GM23338 (cell line): ENCODE measurements at regions not wholly inside any gene's neighbourhood (a gene's known extent, or its start where the extent isn't known, plus 50 kb on each side); places are given as distances from the start of the nearest gene placed in this dataset.

Experiments used
- ATAC-seq: fragments of 200-7000 bp; cut with Tn5 transposase; 3 replicates; pipeline ENCODE4 v1.9.1; 2020
- DNase-seq: peaks from one replicate; pipeline ENCODE4 v3.0.0-alpha.2; 2015; ENCODE audit warnings: low spot score
- H2AFZ ChIP-seq: fragments of 200-600 bp; sonication (generic); 2 replicates; pipeline ENCODE4 v1.8.0; 2016; ENCODE audit warnings: antibody characterized with exemption, mild to moderate bottlenecking, moderate library complexity
- H3F3A ChIP-seq: fragments of 200-600 bp; sonication (generic); replicated peaks from 2 replicates; pipeline ENCODE4 v1.8.0; 2017; ENCODE audit warnings: antibody characterized with exemption, mixed run types, low read depth
- H3K27ac ChIP-seq: fragments of 200-600 bp; sonication (generic); 2 replicates; pipeline ENCODE4 v1.6.1; 2016; ENCODE audit warnings: low read depth
- H3K27me3 ChIP-seq: fragments of 200-600 bp; sonication (generic); 2 replicates; pipeline ENCODE4 v1.8.0; 2016; ENCODE audit warnings: mild to moderate bottlenecking, mixed run types, moderate library complexity; ENCODE audit not compliant: insufficient read depth
- H3K36me3 ChIP-seq: fragments of 200-600 bp; sonication (generic); 2 replicates; pipeline ENCODE4 v1.8.0; 2016; ENCODE audit warnings: mild to moderate bottlenecking; ENCODE audit not compliant: insufficient read depth
- H3K4me1 ChIP-seq: fragments of 200-600 bp; sonication (generic); 2 replicates; pipeline ENCODE4 v1.8.0; 2016; ENCODE audit warnings: mild to moderate bottlenecking, moderate library complexity; ENCODE audit not compliant: insufficient read depth
- H3K4me2 ChIP-seq: fragments of 200-600 bp; sonication (generic); 2 replicates; pipeline ENCODE4 v1.7.1; 2017; ENCODE audit warnings: mixed run types
- H3K4me3 ChIP-seq: fragments of 200-600 bp; sonication (generic); 2 replicates; pipeline ENCODE4 v1.6.1; 2016; ENCODE audit warnings: mixed run types
- H3K79me2 ChIP-seq: fragments of 200-600 bp; sonication (generic); replicated peaks from 2 replicates; pipeline ENCODE4 v1.8.0; 2017; ENCODE audit warnings: mild to moderate bottlenecking; ENCODE audit not compliant: insufficient read depth
- H3K9me2 ChIP-seq: fragments of 200-600 bp; sonication (generic); 2 replicates; pipeline ENCODE4 v1.8.0; 2017; ENCODE audit not compliant: insufficient read depth
- H4K20me1 ChIP-seq: fragments of 200-600 bp; sonication (generic); replicated peaks from 2 replicates; pipeline ENCODE4 v1.8.0; 2017; ENCODE audit warnings: mild to moderate bottlenecking; ENCODE audit not compliant: insufficient read depth
- H3K27ac Mint-ChIP-seq: 2 replicates; pipeline ENCODE4 v1.8.0; 2020; ENCODE audit warnings: inconsistent platforms, mild to moderate bottlenecking, moderate library complexity, mixed read lengths
- H3K27me3 Mint-ChIP-seq: 3 replicates; pipeline ENCODE4 v1.8.0; 2022; ENCODE audit warnings: low read depth, mild to moderate bottlenecking, moderate library complexity, mixed read lengths, inconsistent platforms; ENCODE audit not compliant: insufficient read depth, poor library complexity
- H3K36me3 Mint-ChIP-seq: 3 replicates; pipeline ENCODE4 v1.8.0; 2021; ENCODE audit warnings: low read depth, mild to moderate bottlenecking, inconsistent platforms, moderate library complexity, mixed read lengths
- H3K4me1 Mint-ChIP-seq: 3 replicates; pipeline ENCODE4 v1.8.0; 2020; ENCODE audit warnings: mild to moderate bottlenecking, inconsistent platforms, mixed read lengths
- H3K4me3 Mint-ChIP-seq: 3 replicates; pipeline ENCODE4 v1.8.0; 2021; ENCODE audit warnings: moderate library complexity, mild to moderate bottlenecking, inconsistent platforms, mixed read lengths
- H3K9me3 Mint-ChIP-seq: 3 replicates; pipeline ENCODE4 v1.8.0; 2020; ENCODE audit warnings: moderate library complexity, mild to moderate bottlenecking, inconsistent platforms, mixed read lengths
- CREB1 ChIP-seq: fragments of 250-450 bp; sonication (Bioruptor Pico); IDR thresholded peaks from 2 replicates; pipeline ENCODE4 v1.5.0; 2020; ENCODE audit warnings: low read depth, mild to moderate bottlenecking, moderate library complexity
- CTCF ChIP-seq, 2 experiments: fragments of 200-600 bp in 1 of 2; sonication (generic) in 1 of 2; conservative IDR thresholded peaks; 2 replicates each; pipeline versions ENCODE4 v1.5.1 to v1.6.1; 2016 to 2017; ENCODE audit warnings: antibody characterized with exemption in 2 of 2, low read depth in 2 of 2, mild to moderate bottlenecking in 2 of 2, moderate library complexity in 1 of 2
- ETS1 ChIP-seq: IDR thresholded peaks from 2 replicates; pipeline ENCODE4 v1.6.1; 2016; ENCODE audit warnings: antibody characterized with exemption
- EZH2 ChIP-seq: fragments of 200-600 bp; sonication (generic); IDR thresholded peaks from one replicate; pipeline ENCODE4 v1.8.0; 2017; ENCODE audit warnings: antibody characterized with exemption, mild to moderate bottlenecking, low read depth; ENCODE audit not compliant: unreplicated experiment
- EZH2phosphoT487 ChIP-seq: fragments of 200-600 bp; sonication (generic); IDR thresholded peaks from one replicate; pipeline ENCODE4 v1.8.1; 2018; ENCODE audit warnings: antibody characterized with exemption; ENCODE audit not compliant: unreplicated experiment
- JUNB ChIP-seq: IDR thresholded peaks from one replicate; pipeline ENCODE4 v1.6.1; 2016; ENCODE audit warnings: antibody characterized with exemption; ENCODE audit not compliant: unreplicated experiment
- NANOG ChIP-seq: IDR thresholded peaks from 2 replicates; pipeline ENCODE4 v1.6.1; 2016; ENCODE audit warnings: antibody characterized with exemption, borderline replicate concordance
- POLR2AphosphoS5 ChIP-seq: IDR thresholded peaks from 2 replicates; pipeline ENCODE4 v1.6.1; 2016; ENCODE audit warnings: antibody characterized with exemption, low read depth
- REST ChIP-seq: IDR thresholded peaks from one replicate; pipeline ENCODE4 v1.6.1; 2018; ENCODE audit warnings: antibody characterized with exemption; ENCODE audit not compliant: unreplicated experiment
- STAT1 ChIP-seq: IDR thresholded peaks from one replicate; pipeline ENCODE4 v1.6.1; 2016; ENCODE audit warnings: antibody characterized with exemption; ENCODE audit not compliant: unreplicated experiment
- ZNF114 ChIP-seq: fragments of 250-450 bp; sonication (Bioruptor Pico); IDR thresholded peaks from 2 replicates; pipeline ENCODE4 v1.5.0; 2020; ENCODE audit warnings: mild to moderate bottlenecking, moderate library complexity
- ZNF331 ChIP-seq: fragments of 250-450 bp; sonication (Bioruptor Pico); IDR thresholded peaks from 2 replicates; pipeline ENCODE4 v1.5.0; 2020; ENCODE audit warnings: low read depth, mild to moderate bottlenecking, moderate library complexity

DNA sequence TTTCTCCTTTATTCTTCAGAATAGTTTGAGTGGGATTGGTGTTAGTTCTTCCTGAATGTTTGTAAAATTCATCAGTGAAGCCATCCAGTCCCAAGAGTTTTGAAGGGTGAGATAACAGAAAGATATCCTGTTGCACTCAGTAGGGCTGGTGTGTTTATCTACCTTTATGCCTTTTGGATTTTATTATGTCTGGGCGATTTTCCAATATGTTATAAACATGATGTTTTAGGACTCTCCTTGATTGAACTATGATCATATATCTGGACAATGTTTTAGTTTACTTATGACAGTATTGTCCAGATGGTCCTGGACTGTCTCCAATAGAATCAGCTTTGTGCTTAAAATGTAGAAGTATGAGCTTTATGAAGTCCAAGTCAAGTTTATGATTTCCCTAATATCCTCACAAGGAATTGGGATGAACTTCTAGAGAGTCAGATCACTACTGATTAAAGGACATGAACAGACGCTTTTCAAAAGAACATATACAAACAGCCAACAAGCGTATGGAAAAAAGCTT, 77.6 kb upstream of the ITM2A start:
- Mint-ChIP-seq H3K27ac (no peak overlapping the region), H3K4me3 (no peak overlapping the region), H3K36me3 (no peaks in the 10 kb centered on the region), H3K9me3 (no peaks in the 10 kb centered on the region), H3K4me1 (no peaks in the 10 kb centered on the region), H3K27me3 (no peaks in the 10 kb centered on the region)
- Histone ChIP-seq H3K4me2 (no peak overlapping the region), H3K4me3 (no peak overlapping the region), H2AFZ (no peak overlapping the region), H3K27ac (no peak overlapping the region), H3K27me3 (no peaks in the 10 kb centered on the region), H3K36me3 (no peaks in the 10 kb centered on the region), H3K79me2 (no peaks in the 10 kb centered on the region), H4K20me1 (no peaks in the 10 kb centered on the region), H3K9me2 (no peaks in the 10 kb centered on the region), H3F3A (no peaks in the 10 kb centered on the region), H3K4me1 (no peaks in the 10 kb centered on the region)
- TF ChIP-seq EZH2phosphoT487: no peak
- ATAC-seq: no peak
- no peak for DNase-seq

GRCh38 chrX:79443121-79443520, 76.0 kb upstream of the ITM2A start:
- Histone ChIP-seq H4K20me1 (no peaks in the 10 kb centered on the region), H3K27ac (no peak overlapping the region), H3K4me1 (no peaks in the 10 kb centered on the region), H3K9me2 (no peaks in the 10 kb centered on the region), H2AFZ (no peak overlapping the region), H3K36me3 (no peaks in the 10 kb centered on the region), H3K4me2 (no peak overlapping the region), H3K27me3 (no peaks in the 10 kb centered on the region), H3F3A (no peaks in the 10 kb centered on the region), H3K79me2 (no peaks in the 10 kb centered on the region), H3K4me3 (no peak overlapping the region)
- no peak overlapping the region for H3K27ac Mint-ChIP-seq
- H3K4me3 Mint-ChIP-seq: no peak overlapping the region
- no peak for DNase-seq
- ATAC-seq: no peak
- no peaks in the 10 kb centered on the region for H3K4me1 Mint-ChIP-seq
- H3K27me3 Mint-ChIP-seq: no peaks in the 10 kb centered on the region
- H3K9me3 Mint-ChIP-seq: no peaks in the 10 kb centered on the region
- no peaks in the 10 kb centered on the region for H3K36me3 Mint-ChIP-seq
- TF ChIP-seq STAT1: no peak
- no peak for TF ChIP-seq EZH2
- no peak for TF ChIP-seq JUNB
- TF ChIP-seq CTCF (conservative IDR thresholded peaks at IDR 0.05; ENCODE audit: low read depth in 2 of 2): no peak
- TF ChIP-seq ZNF114: no peak
- TF ChIP-seq EZH2phosphoT487: no peak
- no peak for TF ChIP-seq ETS1
- TF ChIP-seq ZNF331 (CRISPR knock-in tag): no peak
- no peak for TF ChIP-seq CREB1 (CRISPR knock-in tag)
- TF ChIP-seq REST: no peak
- no peak for TF ChIP-seq NANOG
- TF ChIP-seq POLR2AphosphoS5: no peak
